Kidney (tissue), 13 donors: ENCODE measurements at regions not wholly inside any gene's neighbourhood (a gene's known extent, or its start where the extent isn't known, plus 50 kb on each side); places are given as distances from the start of the nearest gene placed in this dataset.

ENCODE experiments used
- DNase-seq, 5 donors: peaks; one replicate each; pipeline ENCODE4 v3.0.0-alpha.2; 2013 to 2020
- FAIRE-seq: peaks from 2 replicates; lab custom pipeline; 2012; peaks lifted over from hg19 to GRCh38; lab: Jason Lieb, UNC
- H3K27ac ChIP-seq, 2 donors: one replicate each; pipeline ENCODE4 v1.7.0; 2013; ENCODE audit warnings: low read depth in 2 of 2, low read length in 2 of 2, inconsistent platforms in 1 of 2
- H3K27me3 ChIP-seq: one replicate; pipeline ENCODE4 v1.7.1; 2013; ENCODE audit warnings: low read length, inconsistent platforms; ENCODE audit not compliant: control insufficient read depth, insufficient read depth
- H3K36me3 ChIP-seq, 3 donors: one replicate each; pipeline versions ENCODE4 v1.7.0 to v1.7.1; 2013; ENCODE audit warnings: low read length in 3 of 3, control low read depth in 1 of 3, inconsistent platforms in 1 of 3; ENCODE audit not compliant: insufficient read depth in 3 of 3, control insufficient read depth in 2 of 3
- H3K4me1 ChIP-seq, 3 donors: one replicate each; pipeline versions ENCODE4 v1.7.0 to v1.7.1; 2013; ENCODE audit warnings: low read length in 3 of 3, inconsistent platforms in 1 of 3, low read depth in 1 of 3; ENCODE audit not compliant: control insufficient read depth in 2 of 3, insufficient read depth in 2 of 3
- H3K4me3 ChIP-seq, 3 donors: one replicate each; pipeline versions ENCODE4 v1.7.0 to v1.8.1; 2013; ENCODE audit warnings: low read length in 3 of 3, control low read depth in 1 of 3, inconsistent platforms in 1 of 3
- H3K9ac ChIP-seq, 3 donors: one replicate each; pipeline versions ENCODE4 v1.7.0 to v1.7.1; 2013; ENCODE audit warnings: low read length in 3 of 3, control low read depth in 1 of 3, inconsistent platforms in 1 of 3
- H3K9me3 ChIP-seq, 3 donors: one replicate each; pipeline versions ENCODE4 v1.7.0 to v1.7.1; 2013; ENCODE audit warnings: low read length in 3 of 3, control low read depth in 1 of 3, inconsistent platforms in 1 of 3; ENCODE audit not compliant: control insufficient read depth in 2 of 3, insufficient read depth in 1 of 3
- intact Hi-C: fragments of 100-400 bp; cut with DNase I; formaldehyde crosslinking; loops from one replicate; pipeline ENCODE4 v1.11.1; 2022
- TF ChIP-seq, protein P1 (sequence below): IDR thresholded peaks from 3 replicates; pipeline ENCODE4 v1.5.1; 2012; ENCODE audit warnings: mild to moderate bottlenecking, moderate library complexity, borderline replicate concordance; ENCODE audit not compliant: insufficient read depth; ENCODE audit errors: extremely low read depth
- donor health status: control.
- donor health status: control.
- donor health status: control.
- donor health status: control.
- donor health status: control.
- donor health status: DM: yes; HTN: yes; CAD: no.
- donor health status: Normal renal cell carcinoma (clear cell type).

DNA sequence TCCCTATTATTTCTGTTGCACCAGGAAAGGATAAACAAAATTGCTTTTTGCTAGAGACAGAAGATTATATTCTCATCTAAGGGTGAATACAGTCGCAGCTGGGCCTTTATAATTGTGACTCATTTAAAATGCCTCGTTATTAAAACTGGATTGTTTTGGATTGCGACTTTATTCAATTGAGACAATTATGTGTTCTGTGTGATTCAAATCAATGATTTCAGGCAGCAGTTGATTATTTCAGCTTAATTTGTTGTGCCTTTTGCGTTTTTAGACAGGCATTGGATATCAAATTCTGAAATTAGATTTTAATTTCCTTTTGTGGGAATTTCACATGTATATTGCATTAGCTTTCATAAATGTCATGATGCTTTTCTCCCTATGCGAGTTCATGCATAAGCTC lies 778.1 kb upstream of the SOX11 start:
- no peaks in the 10 kb centered on the region for H3K36me3 ChIP-seq
- no peak overlapping the region for H3K9ac ChIP-seq
- H3K27ac ChIP-seq = no peak overlapping the region
- intact Hi-C loops = no loop called here
- DNase-seq = no peak
- no peaks in the 10 kb centered on the region for H3K9me3 ChIP-seq
- TF ChIP-seq, protein P1, sequence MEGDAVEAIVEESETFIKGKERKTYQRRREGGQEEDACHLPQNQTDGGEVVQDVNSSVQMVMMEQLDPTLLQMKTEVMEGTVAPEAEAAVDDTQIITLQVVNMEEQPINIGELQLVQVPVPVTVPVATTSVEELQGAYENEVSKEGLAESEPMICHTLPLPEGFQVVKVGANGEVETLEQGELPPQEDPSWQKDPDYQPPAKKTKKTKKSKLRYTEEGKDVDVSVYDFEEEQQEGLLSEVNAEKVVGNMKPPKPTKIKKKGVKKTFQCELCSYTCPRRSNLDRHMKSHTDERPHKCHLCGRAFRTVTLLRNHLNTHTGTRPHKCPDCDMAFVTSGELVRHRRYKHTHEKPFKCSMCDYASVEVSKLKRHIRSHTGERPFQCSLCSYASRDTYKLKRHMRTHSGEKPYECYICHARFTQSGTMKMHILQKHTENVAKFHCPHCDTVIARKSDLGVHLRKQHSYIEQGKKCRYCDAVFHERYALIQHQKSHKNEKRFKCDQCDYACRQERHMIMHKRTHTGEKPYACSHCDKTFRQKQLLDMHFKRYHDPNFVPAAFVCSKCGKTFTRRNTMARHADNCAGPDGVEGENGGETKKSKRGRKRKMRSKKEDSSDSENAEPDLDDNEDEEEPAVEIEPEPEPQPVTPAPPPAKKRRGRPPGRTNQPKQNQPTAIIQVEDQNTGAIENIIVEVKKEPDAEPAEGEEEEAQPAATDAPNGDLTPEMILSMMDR = no peak
- no peak overlapping the region for H3K4me3 ChIP-seq
- no peak for FAIRE-seq
- H3K4me1 ChIP-seq = no peaks in the 10 kb centered on the region
- H3K27me3 ChIP-seq = no peaks in the 10 kb centered on the region

DNA sequence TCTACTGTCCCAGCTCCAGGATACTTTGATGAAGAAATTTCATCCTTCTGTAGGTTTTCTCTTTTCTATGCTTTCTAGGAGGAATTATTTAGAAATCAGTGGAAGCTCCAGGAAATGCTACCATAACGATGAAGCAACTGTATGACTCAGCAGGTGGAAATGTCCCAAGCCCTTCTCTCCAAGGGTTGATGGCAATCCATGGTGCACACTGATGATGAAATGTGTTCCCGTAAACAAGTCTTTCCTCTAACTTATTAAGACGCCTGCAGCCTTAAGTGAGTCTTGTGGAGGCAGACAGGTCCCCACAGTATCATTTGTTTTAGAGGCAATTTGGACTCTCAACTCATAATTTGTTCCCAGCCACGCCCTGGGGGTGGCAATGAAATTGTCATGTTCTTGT lies 777.6 kb upstream of the SOX11 start:
- intact Hi-C loops = no loop called here
- Histone ChIP-seq H3K4me1 (no peaks in the 10 kb centered on the region), H3K9me3 (no peaks in the 10 kb centered on the region), H3K36me3 (no peaks in the 10 kb centered on the region), H3K27ac (no peak overlapping the region), H3K27me3 (no peaks in the 10 kb centered on the region), H3K9ac (no peak overlapping the region), H3K4me3 (no peak overlapping the region)
- TF ChIP-seq, protein P1 = no peak
- DNase-seq (no peak), FAIRE-seq (no peak)

- Histone ChIP-seq H3K36me3 (no peaks in the 10 kb centered on the region), H3K27me3 (no peaks in the 10 kb centered on the region), H3K9me3 (no peaks in the 10 kb centered on the region), H3K27ac (no peak overlapping the region), H3K4me1 (no peaks in the 10 kb centered on the region), H3K4me3 (no peak overlapping the region), H3K9ac (no peak overlapping the region)
- FAIRE-seq (no peak), DNase-seq (no peak)
- TF ChIP-seq, protein P1 = no peak
- intact Hi-C loops = no loop called here
Observed at GRCh38 chr2:4915357-4915756, 776.8 kb upstream of the SOX11 start.

DNA sequence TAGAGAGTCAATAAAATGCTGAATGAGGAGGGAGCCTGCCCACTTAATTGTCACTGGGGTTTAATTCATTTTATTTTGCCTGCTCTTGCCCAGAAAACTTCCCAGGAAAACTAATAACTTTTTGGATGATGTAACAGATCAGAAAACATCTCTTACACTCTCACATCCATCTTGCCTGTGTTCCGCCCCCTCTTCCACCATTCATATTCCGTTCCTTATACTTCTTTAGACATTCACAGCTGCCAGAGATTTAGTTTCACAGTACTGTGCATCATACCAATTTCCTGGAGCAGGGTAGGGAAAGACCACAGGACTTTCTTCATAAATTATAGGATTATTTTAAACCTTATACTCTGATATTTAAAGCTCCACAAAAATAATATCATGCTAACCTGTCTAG lies 776.1 kb upstream of the SOX11 start:
- no peaks in the 10 kb centered on the region for H3K4me1 ChIP-seq
- intact Hi-C loops = no loop called here
- no peaks in the 10 kb centered on the region for H3K9me3 ChIP-seq
- no peak overlapping the region for H3K9ac ChIP-seq
- H3K27ac ChIP-seq = no peak overlapping the region
- no peaks in the 10 kb centered on the region for H3K27me3 ChIP-seq
- no peak for DNase-seq
- H3K4me3 ChIP-seq = no peak overlapping the region
- no peak for FAIRE-seq
- no peaks in the 10 kb centered on the region for H3K36me3 ChIP-seq
- TF ChIP-seq, protein P1 = no peak
